Common myeloid progenitor, CD34-positive (primary cell): ENCODE measurements at regions not wholly inside any gene's neighbourhood (a gene's known extent, or its start where the extent isn't known, plus 50 kb on each side); places are given as distances from the start of the nearest gene placed in this dataset.
A peak's percentile ranks its signal among the peaks of the same experiment; 100 is the strongest.
"Not testable (repeated sequence)": the region's sequence is repeated elsewhere in the genome, so short reads cannot be mapped to it uniquely, and the experiment has no call there.

Experiments
- CTCF ChIA-PET: fragments of 350-600 bp; sonication (Branson Sonifier 250); formaldehyde crosslinking; loops from one replicate; lab custom pipeline; 2021; ENCODE audit warnings: antibody characterized with exemption; lab: Charles Lee
- POLR2A ChIA-PET: fragments of 350-600 bp; sonication (Branson Sonifier 250); formaldehyde crosslinking; loops from one replicate; lab custom pipeline; 2021; ENCODE audit warnings: antibody characterized with exemption; lab: Charles Lee
- DNase-seq, 3 donors: peaks; one replicate each; pipeline versions ENCODE4 v3.0.0 to v3.0.0-alpha.2; 2013
- H3K27ac ChIP-seq, 2 experiments: 1 replicate in 1 of 2; 2 replicates in 1 of 2; pipeline ENCODE4 v1.7.0; 2013; ENCODE audit warnings: inconsistent platforms in 2 of 2, low read length in 2 of 2, mild to moderate bottlenecking in 2 of 2, low read depth in 1 of 2, moderate library complexity in 1 of 2; ENCODE audit not compliant: severe bottlenecking in 2 of 2, insufficient read depth in 1 of 2, poor library complexity in 1 of 2
- H3K27me3 ChIP-seq, 5 experiments: replicated peaks in 2 of 5; 1 replicate in 3 of 5; 2 replicates in 2 of 5; pipeline versions ENCODE4 v1.6.1 to v1.7.0; 2013; ENCODE audit warnings: low read length in 4 of 5, mild to moderate bottlenecking in 2 of 5, moderate library complexity in 2 of 5, inconsistent platforms in 1 of 5; ENCODE audit not compliant: insufficient read depth in 5 of 5, control insufficient read depth in 4 of 5
- H3K36me3 ChIP-seq, 4 experiments: 1 replicate in 2 of 4; 2 replicates in 2 of 4; pipeline versions ENCODE4 v1.6.1 to v1.7.0; 2013; ENCODE audit warnings: low read length in 3 of 4, control low read depth in 1 of 4, mild to moderate bottlenecking in 1 of 4; ENCODE audit not compliant: control insufficient read depth in 4 of 4, insufficient read depth in 4 of 4
- H3K4me1 ChIP-seq, 4 experiments: 1 replicate in 3 of 4; 2 replicates in 1 of 4; pipeline versions ENCODE4 v1.6.1 to v1.7.1; 2013; ENCODE audit warnings: low read length in 3 of 4, mild to moderate bottlenecking in 3 of 4, control low read depth in 1 of 4, inconsistent platforms in 1 of 4, moderate library complexity in 1 of 4; ENCODE audit not compliant: control insufficient read depth in 4 of 4, insufficient read depth in 4 of 4; ENCODE audit errors: control extremely low read depth in 1 of 4
- H3K4me3 ChIP-seq, 7 experiments: 1 replicate in 4 of 7; 2 replicates in 3 of 7; pipeline versions ENCODE4 v1.5.1 to v1.7.0; 2013; ENCODE audit warnings: mild to moderate bottlenecking in 7 of 7, low read length in 6 of 7, moderate library complexity in 6 of 7, inconsistent platforms in 2 of 7, low read depth in 2 of 7, control low read depth in 1 of 7; ENCODE audit not compliant: insufficient read depth in 4 of 7, control insufficient read depth in 1 of 7; ENCODE audit errors: extremely low read depth in 1 of 7
- H3K9me3 ChIP-seq, 5 experiments: 1 replicate in 4 of 5; 2 replicates in 1 of 5; pipeline versions ENCODE4 v1.6.1 to v1.7.1; 2013; ENCODE audit warnings: low read length in 4 of 5, mild to moderate bottlenecking in 2 of 5, inconsistent platforms in 1 of 5, low read depth in 1 of 5, moderate library complexity in 1 of 5; ENCODE audit not compliant: control insufficient read depth in 4 of 5, insufficient read depth in 2 of 5; ENCODE audit errors: control extremely low read depth in 1 of 5
- WGBS: methylation state at CpG from one replicate; pipeline ENCODE4 v1.1.5; 2013; ENCODE audit not compliant: insufficient coverage; 5-methylcytosine and 5-hydroxymethylcytosine counted together

DNA sequence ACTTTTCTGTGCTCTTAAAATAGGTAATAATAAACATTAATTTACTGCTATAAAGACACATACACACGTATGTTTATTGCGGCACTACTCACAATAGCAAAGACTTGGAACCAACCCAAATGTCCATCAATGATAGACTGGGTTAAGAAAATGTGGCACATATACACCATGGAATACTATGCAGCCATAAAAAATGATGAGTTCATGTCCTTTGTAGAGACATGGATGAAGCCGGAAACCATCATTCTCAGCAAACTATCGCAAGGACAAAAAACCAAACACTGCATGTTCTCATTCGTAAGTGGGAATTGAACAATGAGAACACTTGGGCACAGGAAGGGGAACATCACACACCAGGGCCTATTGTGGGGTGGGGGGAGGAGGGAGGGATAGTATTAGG, 97.4 kb upstream of the NR5A2 start:
- H3K27ac ChIP-seq, H3K9me3 ChIP-seq, POLR2A ChIA-PET, H3K36me3 ChIP-seq, H3K4me3 ChIP-seq, DNase-seq, H3K27me3 ChIP-seq, CTCF ChIA-PET, H3K4me1 ChIP-seq: not testable (repeated sequence)
- WGBS = no CpG with 5 or more reads among the region's 5 CpGs

- POLR2A ChIA-PET = no interaction called here
- CTCF ChIA-PET = no interaction called here
- Histone ChIP-seq H3K9me3 (no peaks in the 10 kb centered on the region), H3K27me3 (no peaks in the 10 kb centered on the region), H3K27ac (peak overlapping the region in 1 of 2 experiments; percentile 16), H3K4me1 (peaks cover 0 to 6% (median 4%) of the 10 kb centered on the region in 4 experiments), H3K4me3 (peak overlapping the region in 6 of 7 experiments; percentile 35 to 72 (median 56)), H3K36me3 (no peaks in the 10 kb centered on the region)
- DNase-seq = peak; percentile 72 to 92 (median 88)
- 50% methylated on average over 2 of the region's 7 CpGs for WGBS
Observed at GRCh38 chr1:199931666-199932377, 95.7 kb upstream of the NR5A2 start.

GRCh38 chr1:199932462-199932861, 95.0 kb upstream of the NR5A2 start:
- WGBS = no CpG with 5 or more reads among the region's 2 CpGs
- Histone ChIP-seq H3K4me3 (peak overlapping the region in 6 of 7 experiments; percentile 35 to 72 (median 56)), H3K4me1 (peaks cover 0 to 6% (median 4%) of the 10 kb centered on the region in 4 experiments), H3K9me3 (no peaks in the 10 kb centered on the region), H3K27me3 (no peaks in the 10 kb centered on the region), H3K36me3 (no peaks in the 10 kb centered on the region), H3K27ac (peak overlapping the region in 1 of 2 experiments; percentile 16)
- DNase-seq = no peak
- ChIA-PET CTCF (no interaction called here), POLR2A (no interaction called here)

- H3K36me3 ChIP-seq = no peaks in the 10 kb centered on the region
- H3K9me3 ChIP-seq = no peaks in the 10 kb centered on the region
- DNase-seq = no peak
- H3K4me1 ChIP-seq = peaks cover 0 to 6% (median 4%) of the 10 kb centered on the region in 4 experiments
- no peaks in the 10 kb centered on the region for H3K27me3 ChIP-seq
- 94% methylated on average over 3 of the region's 4 CpGs for WGBS
- no peak overlapping the region for H3K27ac ChIP-seq
- no peak overlapping the region for H3K4me3 ChIP-seq
- POLR2A ChIA-PET = no interaction called here
- CTCF ChIA-PET = no interaction called here
Observed at GRCh38 chr1:199936441-199936840, 91.1 kb upstream of the NR5A2 start.

DNA sequence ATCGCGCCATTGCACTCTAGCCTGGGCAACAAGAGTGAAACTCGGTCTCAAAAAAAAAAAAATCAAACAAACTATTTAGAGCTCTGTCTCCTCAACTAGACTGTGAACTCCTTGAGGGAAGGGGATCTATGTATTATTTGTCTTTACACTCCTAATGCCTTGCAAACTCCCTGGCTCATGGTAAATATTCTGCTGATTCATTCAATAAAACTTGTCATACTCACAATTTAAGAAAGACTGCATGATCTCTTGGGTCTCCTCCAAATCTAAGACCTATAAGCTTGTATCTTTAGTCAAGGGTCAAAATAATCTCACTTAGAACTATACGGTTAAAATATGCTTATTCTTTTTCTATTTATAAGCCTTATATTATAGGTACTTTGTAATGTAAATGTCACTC, 90.3 kb upstream of the NR5A2 start:
- Histone ChIP-seq H3K9me3 (no peaks in the 10 kb centered on the region), H3K4me1 (peaks cover 0 to 4% (median 1%) of the 10 kb centered on the region in 4 experiments), H3K36me3 (no peaks in the 10 kb centered on the region), H3K4me3 (no peak overlapping the region), H3K27ac (no peak overlapping the region), H3K27me3 (no peaks in the 10 kb centered on the region)
- no peak for DNase-seq
- no CpG with 5 or more reads among the region's 4 CpGs for WGBS
- POLR2A ChIA-PET = interaction anchor here (0.6 kb wide), 1 partner anchor 45 kb away, joined by 6 read pairs; no protein-coding TSS in a partner anchor
- CTCF ChIA-PET = no interaction called here

GRCh38 chr1:199937661-199938060, 89.8 kb upstream of the NR5A2 start:
- 100% methylated on average over 4 of the region's 4 CpGs for WGBS
- Histone ChIP-seq H3K4me3 (no peak overlapping the region), H3K4me1 (no peaks in the 10 kb centered on the region), H3K9me3 (no peaks in the 10 kb centered on the region), H3K27ac (no peak overlapping the region), H3K27me3 (no peaks in the 10 kb centered on the region), H3K36me3 (no peaks in the 10 kb centered on the region)
- DNase-seq = no peak
- POLR2A ChIA-PET = interaction anchor here (0.6 kb wide), 1 partner anchor 45 kb away, joined by 6 read pairs; no protein-coding TSS in a partner anchor
- CTCF ChIA-PET = no interaction called here

DNA sequence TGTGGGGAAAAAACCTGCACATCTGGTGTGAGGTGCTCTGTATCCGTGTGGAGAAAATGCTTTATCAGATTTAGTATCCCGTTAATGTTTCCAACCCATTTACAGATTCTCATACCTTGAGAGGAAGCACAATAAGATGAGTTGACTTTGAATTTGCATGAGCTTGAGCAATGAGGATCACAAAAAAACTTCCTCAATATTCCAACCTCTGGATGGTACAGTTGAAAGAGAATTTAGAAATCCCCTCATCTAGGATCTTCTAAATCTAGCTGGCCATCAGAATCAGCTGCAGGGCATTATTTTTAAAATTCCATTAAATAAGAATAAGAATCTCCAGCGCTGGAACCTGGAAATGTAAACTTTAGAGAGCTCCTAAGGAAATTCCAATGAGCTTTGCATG, 82.5 kb upstream of the NR5A2 start:
- Histone ChIP-seq H3K9me3 (no peaks in the 10 kb centered on the region), H3K27ac (no peak overlapping the region), H3K27me3 (no peaks in the 10 kb centered on the region), H3K4me3 (no peak overlapping the region), H3K36me3 (no peaks in the 10 kb centered on the region), H3K4me1 (no peaks in the 10 kb centered on the region)
- ChIA-PET CTCF (interaction anchor here (1.2 kb wide), 1 partner anchor 9 kb away, joined by 3 read pairs; no protein-coding TSS in a partner anchor), POLR2A (no interaction called here)
- 100% methylated on average over 1 of the region's 3 CpGs for WGBS
- no peak for DNase-seq
